HEK293 (cell line): ENCODE measurements at regions not wholly inside any gene's neighbourhood (a gene's known extent, or its start where the extent isn't known, plus 50 kb on each side); places are given as distances from the start of the nearest gene placed in this dataset.

Source experiments
- CTCF ChIA-PET: fragments of 350-600 bp; formaldehyde crosslinking; extraction: SDS; loops from one replicate; lab custom pipeline; 2021; ENCODE audit warnings: antibody characterized with exemption; lab: Yijun Ruan, JAX
- POLR2A ChIA-PET: fragments of 300-600 bp; formaldehyde crosslinking; extraction: SDS; loops from one replicate; lab custom pipeline; 2020; ENCODE audit warnings: antibody characterized with exemption, inconsistent platforms; lab: Yijun Ruan, JAX
- H3K27ac ChIP-seq: fragments of 200-500 bp; sonication (Bioruptor generic); 2 replicates; pipeline ENCODE4 v1.5.1; 2014; ENCODE audit warnings: low read depth, low read length, control low read depth, inconsistent platforms; ENCODE audit errors: extremely low read depth
- H3K36me3 ChIP-seq, 2 experiments: fragments of 200-500 bp in 1 of 2; sonication (Bioruptor generic) in 1 of 2; 1 replicate in 1 of 2; 2 replicates in 1 of 2; pipeline ENCODE4 v1.5.1; 2014 to 2017; ENCODE audit warnings: inconsistent platforms in 2 of 2, low read length in 2 of 2; ENCODE audit not compliant: control insufficient read depth in 2 of 2, insufficient read depth in 1 of 2
- H3K4me1 ChIP-seq: fragments of 200-500 bp; sonication (Bioruptor generic); 2 replicates; pipeline ENCODE4 v1.5.1; 2014; ENCODE audit warnings: mild to moderate bottlenecking, low read length, inconsistent platforms; ENCODE audit not compliant: control insufficient read depth, insufficient read depth
- H3K4me3 ChIP-seq: 2 replicates; pipeline ENCODE4 v1.5.1; 2011; ENCODE audit warnings: low read depth, mild to moderate bottlenecking, control low read depth, low read length, moderate library complexity
- H3K9me3 ChIP-seq: fragments of 200-500 bp; sonication (Bioruptor generic); 2 replicates; pipeline ENCODE4 v1.5.1; 2014; ENCODE audit warnings: low read depth, low read length, inconsistent platforms; ENCODE audit not compliant: control insufficient read depth, insufficient read depth
- HOXC10 ChIP-seq: sonication (generic); formaldehyde crosslinking; IDR thresholded peaks from 2 replicates; pipeline ENCODE4 v1.8.1; 2023; ENCODE audit warnings: mild to moderate bottlenecking, missing genetic modification reagents
- IKZF3 ChIP-seq: fragments of 450-650 bp; IDR thresholded peaks from 2 replicates; pipeline ENCODE4 v1.5.0; 2018; ENCODE audit warnings: missing biosample characterization, mild to moderate bottlenecking, missing genetic modification characterization, moderate library complexity
- MYNN ChIP-seq: fragments of 450-650 bp; formaldehyde crosslinking; IDR thresholded peaks from 2 replicates; pipeline ENCODE4 v1.5.1; 2016; ENCODE audit warnings: missing biosample characterization, missing genetic modification characterization, borderline replicate concordance
- RBAK ChIP-seq: fragments of 450-650 bp; formaldehyde crosslinking; IDR thresholded peaks from 2 replicates; pipeline ENCODE4 v1.5.1; 2016; ENCODE audit warnings: missing biosample characterization, missing genetic modification characterization
- REPIN1 ChIP-seq: fragments of 450-650 bp; formaldehyde crosslinking; IDR thresholded peaks from 2 replicates; pipeline ENCODE4 v1.5.1; 2017; ENCODE audit warnings: missing biosample characterization, missing genetic modification characterization, low read depth
- SETDB1 ChIP-seq: IDR thresholded peaks from one replicate; pipeline ENCODE4 v1.6.1; 2017; ENCODE audit warnings: mild to moderate bottlenecking, low read length, moderate library complexity, mixed read lengths; ENCODE audit not compliant: insufficient read length
- TRIM28 ChIP-seq: IDR thresholded peaks from 2 replicates; pipeline ENCODE4 v1.6.1; 2011; ENCODE audit warnings: low read length, control low read depth, borderline replicate concordance
- ZBTB1 ChIP-seq: fragments of 450-650 bp; formaldehyde crosslinking; IDR thresholded peaks from 2 replicates; pipeline ENCODE4 v1.5.1; 2016; ENCODE audit warnings: missing biosample characterization, missing genetic modification characterization
- ZBTB8A ChIP-seq: fragments of 450-650 bp; formaldehyde crosslinking; IDR thresholded peaks from 2 replicates; pipeline ENCODE4 v1.5.1; 2016; ENCODE audit warnings: missing biosample characterization, missing genetic modification characterization
- ZFP41 ChIP-seq: fragments of 450-650 bp; formaldehyde crosslinking; IDR thresholded peaks from 2 replicates; pipeline ENCODE4 v1.5.1; 2016; ENCODE audit warnings: missing biosample characterization, missing genetic modification characterization, borderline replicate concordance
- ZNF175 ChIP-seq: fragments of 450-650 bp; formaldehyde crosslinking; IDR thresholded peaks from 2 replicates; pipeline ENCODE4 v1.5.1; 2016; ENCODE audit warnings: missing biosample characterization, missing genetic modification characterization
- ZNF2 ChIP-seq: fragments of 450-650 bp; formaldehyde crosslinking; IDR thresholded peaks from 2 replicates; pipeline ENCODE4 v1.5.1; 2016; ENCODE audit warnings: missing biosample characterization, missing genetic modification characterization
- ZNF24 ChIP-seq: fragments of 450-650 bp; formaldehyde crosslinking; IDR thresholded peaks from 2 replicates; pipeline ENCODE4 v1.5.1; 2016; ENCODE audit warnings: missing biosample characterization, missing genetic modification characterization
- ZNF558 ChIP-seq: fragments of 450-650 bp; formaldehyde crosslinking; IDR thresholded peaks from 2 replicates; pipeline ENCODE4 v1.5.1; 2016; ENCODE audit warnings: missing biosample characterization, missing genetic modification characterization
- ZNF585B ChIP-seq: fragments of 450-650 bp; formaldehyde crosslinking; IDR thresholded peaks from 2 replicates; pipeline ENCODE4 v1.5.1; 2016; ENCODE audit warnings: missing biosample characterization, missing genetic modification characterization
- ZNF664 ChIP-seq: fragments of 450-650 bp; formaldehyde crosslinking; IDR thresholded peaks from 2 replicates; pipeline ENCODE4 v1.5.1; 2016; ENCODE audit warnings: missing biosample characterization, missing genetic modification characterization
- ZNF707 ChIP-seq: fragments of 450-650 bp; formaldehyde crosslinking; IDR thresholded peaks from 2 replicates; pipeline ENCODE4 v1.5.1; 2016; ENCODE audit warnings: missing biosample characterization, missing genetic modification characterization
- ZNF777 ChIP-seq: fragments of 450-650 bp; formaldehyde crosslinking; IDR thresholded peaks from 2 replicates; pipeline ENCODE4 v1.5.1; 2017; ENCODE audit warnings: missing biosample characterization, missing genetic modification characterization, borderline replicate concordance
- TF ChIP-seq, protein P1 (sequence below): fragments of 450-650 bp; formaldehyde crosslinking; IDR thresholded peaks from 2 replicates; pipeline ENCODE4 v1.5.1; 2016; ENCODE audit warnings: missing biosample characterization, missing genetic modification characterization
- TF ChIP-seq, protein P2 (sequence below): fragments of 450-650 bp; formaldehyde crosslinking; IDR thresholded peaks from 2 replicates; pipeline ENCODE4 v1.5.1; 2016; ENCODE audit warnings: missing biosample characterization, missing genetic modification characterization
- TF ChIP-seq, protein P3 (sequence below): fragments of 450-650 bp; formaldehyde crosslinking; IDR thresholded peaks from 2 replicates; pipeline ENCODE4 v1.5.1; 2016; ENCODE audit warnings: missing biosample characterization, missing genetic modification characterization, borderline replicate concordance

DNA sequence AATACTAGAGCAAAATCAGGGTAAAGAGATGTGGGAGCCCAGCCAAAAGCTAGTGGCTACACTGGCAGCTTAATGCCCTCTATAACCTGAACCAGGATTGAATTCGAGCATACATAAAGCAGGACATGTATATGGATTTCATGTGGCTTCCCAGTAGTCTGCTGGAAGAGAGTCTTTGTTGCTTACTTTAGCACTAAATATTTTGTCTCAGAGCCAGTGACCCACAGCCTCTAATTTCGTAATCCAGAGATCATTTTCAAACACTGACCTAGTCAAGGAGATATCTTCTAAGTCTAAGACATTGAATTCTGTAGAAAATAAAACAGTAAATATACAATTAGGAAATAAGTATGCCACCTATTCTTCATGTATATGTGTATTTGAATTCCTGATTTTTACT is 64.2 kb upstream of the GNAI1 start (continued):
- TF ChIP-seq HOXC10 (CRISPR knock-in tag), result no peak
- TF ChIP-seq, protein P1, sequence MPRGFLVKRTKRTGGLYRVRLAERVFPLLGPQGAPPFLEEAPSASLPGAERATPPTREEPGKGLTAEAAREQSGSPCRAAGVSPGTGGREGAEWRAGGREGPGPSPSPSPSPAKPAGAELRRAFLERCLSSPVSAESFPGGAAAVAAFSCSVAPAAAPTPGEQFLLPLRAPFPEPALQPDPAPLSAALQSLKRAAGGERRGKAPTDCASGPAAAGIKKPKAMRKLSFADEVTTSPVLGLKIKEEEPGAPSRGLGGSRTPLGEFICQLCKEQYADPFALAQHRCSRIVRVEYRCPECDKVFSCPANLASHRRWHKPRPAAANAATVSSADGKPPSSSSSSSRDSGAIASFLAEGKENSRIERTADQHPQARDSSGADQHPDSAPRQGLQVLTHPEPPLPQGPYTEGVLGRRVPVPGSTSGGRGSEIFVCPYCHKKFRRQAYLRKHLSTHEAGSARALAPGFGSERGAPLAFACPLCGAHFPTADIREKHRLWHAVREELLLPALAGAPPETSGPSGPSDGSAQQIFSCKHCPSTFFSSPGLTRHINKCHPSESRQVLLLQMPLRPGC (tag by site-specific recombination), result no peak
- no peak for TF ChIP-seq ZNF558 (tag by site-specific recombination)
- no peak for TF ChIP-seq ZBTB1 (tag by site-specific recombination)
- TF ChIP-seq ZNF777, result no peak

DNA sequence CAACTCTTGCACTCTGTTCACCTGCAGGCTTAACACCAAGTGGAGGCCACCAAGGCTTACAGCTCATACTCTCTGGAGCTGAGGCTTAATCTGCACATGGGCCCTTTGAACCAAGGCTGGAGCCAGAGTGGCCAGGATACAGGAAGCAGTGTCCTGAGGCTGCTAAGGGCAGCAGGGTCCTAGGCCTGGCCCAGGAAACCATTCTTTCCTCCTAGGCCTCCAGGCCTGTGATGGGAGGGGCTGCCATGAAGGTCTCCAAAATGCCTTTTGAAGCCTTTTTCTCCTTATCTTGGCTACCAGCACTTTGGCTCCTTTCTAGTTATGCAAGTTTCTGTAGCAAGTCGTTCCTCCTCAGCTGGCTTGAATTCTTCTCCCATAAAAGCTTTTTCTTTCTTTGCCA is 68.0 kb upstream of the GNAI1 start:
- H3K9me3 ChIP-seq, result no peaks in the 10 kb centered on the region
- no peaks in the 10 kb centered on the region for H3K36me3 ChIP-seq
- no peaks in the 10 kb centered on the region for H3K4me1 ChIP-seq
- CTCF ChIA-PET, result no interaction called here
- POLR2A ChIA-PET, result interaction anchor here (0.7 kb wide), 1 partner anchor 790 kb away, joined by 3 read pairs; no protein-coding TSS in a partner anchor
- H3K4me3 ChIP-seq, result no peak overlapping the region
- TF ChIP-seq MYNN (no peak), TRIM28 (peak; percentile 92; the same call in 1 of the 2 replicates), SETDB1 (peak; percentile 72), ZBTB8A (no peak), ZNF707 (no peak), ZNF585B (tag by site-specific recombination) (peak; percentile 95), ZNF175 (tag by site-specific recombination) (no peak)
- no peak overlapping the region for H3K27ac ChIP-seq

DNA sequence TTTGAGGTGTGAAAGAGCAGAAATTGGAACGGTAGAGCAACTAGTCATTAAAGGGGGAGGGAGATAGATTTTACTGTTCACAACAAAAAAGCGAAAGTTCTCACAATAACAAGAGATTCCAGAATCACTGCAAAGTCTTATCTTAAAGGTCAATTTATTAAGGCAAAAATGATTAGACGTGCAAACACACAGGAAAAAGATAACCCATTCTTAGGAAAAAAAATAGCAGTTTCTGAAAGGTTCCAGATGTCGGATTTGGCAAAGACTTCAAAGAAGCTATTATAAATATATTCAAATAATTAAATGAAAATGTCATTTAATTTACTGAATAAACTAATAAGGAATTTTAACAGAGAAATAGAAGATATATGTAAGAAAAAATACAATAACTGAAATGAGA is 70.8 kb upstream of the GNAI1 start:
- CTCF ChIA-PET, result interaction anchor here (1.0 kb wide), 1 partner anchor 26 kb away, joined by 3 read pairs; no protein-coding TSS in a partner anchor
- no peaks in the 10 kb centered on the region for H3K4me1 ChIP-seq
- POLR2A ChIA-PET, result no interaction called here
- H3K36me3 ChIP-seq, result no peaks in the 10 kb centered on the region
- H3K9me3 ChIP-seq, result no peaks in the 10 kb centered on the region
- no peak overlapping the region for H3K4me3 ChIP-seq
- TF ChIP-seq ZNF664 (tag by site-specific recombination) (no peak), IKZF3 (tag by site-specific recombination) (no peak), ZNF24 (tag by site-specific recombination) (no peak), ZNF2 (tag by site-specific recombination) (no peak), RBAK (tag by site-specific recombination) (no peak), REPIN1 (tag by site-specific recombination) (no peak), ZFP41 (tag by site-specific recombination) (no peak), ZNF175 (tag by site-specific recombination) (no peak)
- TF ChIP-seq, protein P2, sequence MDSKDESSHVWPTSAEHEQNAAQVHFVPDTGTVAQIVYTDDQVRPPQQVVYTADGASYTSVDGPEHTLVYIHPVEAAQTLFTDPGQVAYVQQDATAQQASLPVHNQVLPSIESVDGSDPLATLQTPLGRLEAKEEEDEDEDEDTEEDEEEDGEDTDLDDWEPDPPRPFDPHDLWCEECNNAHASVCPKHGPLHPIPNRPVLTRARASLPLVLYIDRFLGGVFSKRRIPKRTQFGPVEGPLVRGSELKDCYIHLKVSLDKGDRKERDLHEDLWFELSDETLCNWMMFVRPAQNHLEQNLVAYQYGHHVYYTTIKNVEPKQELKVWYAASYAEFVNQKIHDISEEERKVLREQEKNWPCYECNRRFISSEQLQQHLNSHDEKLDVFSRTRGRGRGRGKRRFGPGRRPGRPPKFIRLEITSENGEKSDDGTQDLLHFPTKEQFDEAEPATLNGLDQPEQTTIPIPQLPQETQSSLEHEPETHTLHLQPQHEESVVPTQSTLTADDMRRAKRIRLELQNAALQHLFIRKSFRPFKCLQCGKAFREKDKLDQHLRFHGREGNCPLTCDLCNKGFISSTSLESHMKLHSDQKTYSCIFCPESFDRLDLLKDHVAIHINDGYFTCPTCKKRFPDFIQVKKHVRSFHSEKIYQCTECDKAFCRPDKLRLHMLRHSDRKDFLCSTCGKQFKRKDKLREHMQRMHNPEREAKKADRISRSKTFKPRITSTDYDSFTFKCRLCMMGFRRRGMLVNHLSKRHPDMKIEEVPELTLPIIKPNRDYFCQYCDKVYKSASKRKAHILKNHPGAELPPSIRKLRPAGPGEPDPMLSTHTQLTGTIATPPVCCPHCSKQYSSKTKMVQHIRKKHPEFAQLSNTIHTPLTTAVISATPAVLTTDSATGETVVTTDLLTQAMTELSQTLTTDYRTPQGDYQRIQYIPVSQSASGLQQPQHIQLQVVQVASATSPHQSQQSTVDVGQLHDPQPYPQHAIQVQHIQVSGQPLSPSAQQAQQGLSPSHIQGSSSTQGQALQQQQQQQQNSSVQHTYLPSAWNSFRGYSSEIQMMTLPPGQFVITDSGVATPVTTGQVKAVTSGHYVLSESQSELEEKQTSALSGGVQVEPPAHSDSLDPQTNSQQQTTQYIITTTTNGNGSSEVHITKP, result no peak
- TF ChIP-seq, protein P3, sequence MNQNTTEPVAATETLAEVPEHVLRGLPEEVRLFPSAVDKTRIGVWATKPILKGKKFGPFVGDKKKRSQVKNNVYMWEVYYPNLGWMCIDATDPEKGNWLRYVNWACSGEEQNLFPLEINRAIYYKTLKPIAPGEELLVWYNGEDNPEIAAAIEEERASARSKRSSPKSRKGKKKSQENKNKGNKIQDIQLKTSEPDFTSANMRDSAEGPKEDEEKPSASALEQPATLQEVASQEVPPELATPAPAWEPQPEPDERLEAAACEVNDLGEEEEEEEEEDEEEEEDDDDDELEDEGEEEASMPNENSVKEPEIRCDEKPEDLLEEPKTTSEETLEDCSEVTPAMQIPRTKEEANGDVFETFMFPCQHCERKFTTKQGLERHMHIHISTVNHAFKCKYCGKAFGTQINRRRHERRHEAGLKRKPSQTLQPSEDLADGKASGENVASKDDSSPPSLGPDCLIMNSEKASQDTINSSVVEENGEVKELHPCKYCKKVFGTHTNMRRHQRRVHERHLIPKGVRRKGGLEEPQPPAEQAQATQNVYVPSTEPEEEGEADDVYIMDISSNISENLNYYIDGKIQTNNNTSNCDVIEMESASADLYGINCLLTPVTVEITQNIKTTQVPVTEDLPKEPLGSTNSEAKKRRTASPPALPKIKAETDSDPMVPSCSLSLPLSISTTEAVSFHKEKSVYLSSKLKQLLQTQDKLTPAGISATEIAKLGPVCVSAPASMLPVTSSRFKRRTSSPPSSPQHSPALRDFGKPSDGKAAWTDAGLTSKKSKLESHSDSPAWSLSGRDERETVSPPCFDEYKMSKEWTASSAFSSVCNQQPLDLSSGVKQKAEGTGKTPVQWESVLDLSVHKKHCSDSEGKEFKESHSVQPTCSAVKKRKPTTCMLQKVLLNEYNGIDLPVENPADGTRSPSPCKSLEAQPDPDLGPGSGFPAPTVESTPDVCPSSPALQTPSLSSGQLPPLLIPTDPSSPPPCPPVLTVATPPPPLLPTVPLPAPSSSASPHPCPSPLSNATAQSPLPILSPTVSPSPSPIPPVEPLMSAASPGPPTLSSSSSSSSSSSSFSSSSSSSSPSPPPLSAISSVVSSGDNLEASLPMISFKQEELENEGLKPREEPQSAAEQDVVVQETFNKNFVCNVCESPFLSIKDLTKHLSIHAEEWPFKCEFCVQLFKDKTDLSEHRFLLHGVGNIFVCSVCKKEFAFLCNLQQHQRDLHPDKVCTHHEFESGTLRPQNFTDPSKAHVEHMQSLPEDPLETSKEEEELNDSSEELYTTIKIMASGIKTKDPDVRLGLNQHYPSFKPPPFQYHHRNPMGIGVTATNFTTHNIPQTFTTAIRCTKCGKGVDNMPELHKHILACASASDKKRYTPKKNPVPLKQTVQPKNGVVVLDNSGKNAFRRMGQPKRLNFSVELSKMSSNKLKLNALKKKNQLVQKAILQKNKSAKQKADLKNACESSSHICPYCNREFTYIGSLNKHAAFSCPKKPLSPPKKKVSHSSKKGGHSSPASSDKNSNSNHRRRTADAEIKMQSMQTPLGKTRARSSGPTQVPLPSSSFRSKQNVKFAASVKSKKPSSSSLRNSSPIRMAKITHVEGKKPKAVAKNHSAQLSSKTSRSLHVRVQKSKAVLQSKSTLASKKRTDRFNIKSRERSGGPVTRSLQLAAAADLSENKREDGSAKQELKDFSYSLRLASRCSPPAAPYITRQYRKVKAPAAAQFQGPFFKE (tag by site-specific recombination), result no peak
- H3K27ac ChIP-seq, result no peak overlapping the region
